Fibroblast of skin of left quadriceps (primary cell): ENCODE measurements at regions not wholly inside any gene's neighbourhood (a gene's known extent, or its start where the extent isn't known, plus 50 kb on each side); places are given as distances from the start of the nearest gene placed in this dataset.

ENCODE experiments used
- DNase-seq, 2 experiments: peaks; one replicate each; pipeline ENCODE4 v3.0.0-alpha.2; 2013; ENCODE audit warnings: low read depth in 2 of 2

- no peak for DNase-seq
Observed at GRCh38 chr17:72301887-72302286, 181.1 kb downstream of the SOX9 start.

- no peak for DNase-seq
Observed at GRCh38 chr17:72302735-72303134, 181.9 kb downstream of the SOX9 start.

- DNase-seq, result no peak
Observed at GRCh38 chr17:72303787-72304733, 183.2 kb downstream of the SOX9 start.

- DNase-seq, result no peak
Observed at GRCh38 chr17:72304859-72305258, 184.0 kb downstream of the SOX9 start.

GRCh38 chr17:72305472-72305871 is 184.7 kb downstream of the SOX9 start:
- no peak for DNase-seq

GRCh38 chr17:72306037-72306436 is 185.2 kb downstream of the SOX9 start:
- peak in 1 of 2 experiments; percentile 3 for DNase-seq

GRCh38 chr17:72307836-72308235 is 187.0 kb downstream of the SOX9 start:
- DNase-seq, result no peak

GRCh38 chr17:72308744-72309385 is 188.0 kb downstream of the SOX9 start:
- no peak for DNase-seq

GRCh38 chr17:72311004-72311403 is 190.2 kb downstream of the SOX9 start:
- no peak for DNase-seq

GRCh38 chr17:72315122-72315913 is 194.5 kb downstream of the SOX9 start:
- no peak for DNase-seq

GRCh38 chr17:72318131-72318530 is 197.3 kb downstream of the SOX9 start:
- no peak for DNase-seq

- DNase-seq, result no peak
Observed at GRCh38 chr17:72321896-72322295, 201.1 kb downstream of the SOX9 start.

- no peak for DNase-seq
Observed at GRCh38 chr17:72332367-72332766, 211.5 kb downstream of the SOX9 start.

GRCh38 chr17:72333570-72333969 is 212.8 kb downstream of the SOX9 start:
- no peak for DNase-seq

GRCh38 chr17:72334205-72334604 is 213.4 kb downstream of the SOX9 start:
- DNase-seq, result peak; percentile 21 to 34

GRCh38 chr17:72336026-72336803 is 215.4 kb downstream of the SOX9 start:
- no peak for DNase-seq

GRCh38 chr17:72336804-72337070 is 215.9 kb downstream of the SOX9 start:
- DNase-seq, result no peak

GRCh38 chr17:72338304-72338703 is 217.5 kb downstream of the SOX9 start:
- no peak for DNase-seq

GRCh38 chr17:72338847-72339790 is 218.3 kb downstream of the SOX9 start:
- peak; percentile 71 to 74 for DNase-seq

GRCh38 chr17:72340836-72341235 is 220.0 kb downstream of the SOX9 start:
- DNase-seq, result no peak

- DNase-seq, result no peak
Observed at GRCh38 chr17:72342061-72342460, 221.2 kb downstream of the SOX9 start.
